Upper lobe of right lung (tissue), 1 donor: ENCODE measurements at regions not wholly inside any gene's neighbourhood (a gene's known extent, or its start where the extent isn't known, plus 50 kb on each side); places are given as distances from the start of the nearest gene placed in this dataset.

Experiments used
- ATAC-seq: fragments of 200-7000 bp; cut with Tn5 transposase; one replicate; pipeline ENCODE4 v1.9.1; 2020; ENCODE audit warnings: mild to moderate bottlenecking, moderate library complexity
- DNase-seq: peaks from one replicate; pipeline ENCODE4 v3.0.0-alpha.2; 2020
- H3K27ac ChIP-seq: fragments of 200-600 bp; one replicate; pipeline ENCODE4 v1.8.0; 2022
- H3K27me3 ChIP-seq: fragments of 200-600 bp; one replicate; pipeline ENCODE4 v1.8.0; 2022; ENCODE audit warnings: mild to moderate bottlenecking
- H3K36me3 ChIP-seq: fragments of 200-600 bp; one replicate; pipeline ENCODE4 v1.8.0; 2022
- H3K4me1 ChIP-seq: fragments of 200-600 bp; one replicate; pipeline ENCODE4 v1.8.0; 2022
- H3K4me3 ChIP-seq: fragments of 200-600 bp; one replicate; pipeline ENCODE4 v1.8.0; 2022; ENCODE audit warnings: mild to moderate bottlenecking
- H3K9me3 ChIP-seq: fragments of 200-600 bp; one replicate; pipeline ENCODE4 v1.8.0; 2022
- intact Hi-C: fragments of 100-400 bp; cut with DNase I; formaldehyde crosslinking; loops from one replicate; pipeline ENCODE4 v1.11.0; 2022
- TF ChIP-seq, protein P1 (sequence below): fragments of 200-600 bp; IDR thresholded peaks from one replicate; pipeline ENCODE4 v1.8.0; 2022; ENCODE audit warnings: antibody characterized with exemption
- donor health status: DM: no; HTN: yes; CAD: no; lungs with severe emphysema.

- no peaks in the 10 kb centered on the region for H3K36me3 ChIP-seq
- H3K4me1 ChIP-seq = no peaks in the 10 kb centered on the region
- peaks cover 4% of the 10 kb centered on the region for H3K9me3 ChIP-seq
- intact Hi-C loops = no loop called here
- no peak overlapping the region for H3K4me3 ChIP-seq
- no peak overlapping the region for H3K27ac ChIP-seq
- H3K27me3 ChIP-seq = no peaks in the 10 kb centered on the region
- no peak for DNase-seq
- no peak for ATAC-seq
- TF ChIP-seq, protein P1, sequence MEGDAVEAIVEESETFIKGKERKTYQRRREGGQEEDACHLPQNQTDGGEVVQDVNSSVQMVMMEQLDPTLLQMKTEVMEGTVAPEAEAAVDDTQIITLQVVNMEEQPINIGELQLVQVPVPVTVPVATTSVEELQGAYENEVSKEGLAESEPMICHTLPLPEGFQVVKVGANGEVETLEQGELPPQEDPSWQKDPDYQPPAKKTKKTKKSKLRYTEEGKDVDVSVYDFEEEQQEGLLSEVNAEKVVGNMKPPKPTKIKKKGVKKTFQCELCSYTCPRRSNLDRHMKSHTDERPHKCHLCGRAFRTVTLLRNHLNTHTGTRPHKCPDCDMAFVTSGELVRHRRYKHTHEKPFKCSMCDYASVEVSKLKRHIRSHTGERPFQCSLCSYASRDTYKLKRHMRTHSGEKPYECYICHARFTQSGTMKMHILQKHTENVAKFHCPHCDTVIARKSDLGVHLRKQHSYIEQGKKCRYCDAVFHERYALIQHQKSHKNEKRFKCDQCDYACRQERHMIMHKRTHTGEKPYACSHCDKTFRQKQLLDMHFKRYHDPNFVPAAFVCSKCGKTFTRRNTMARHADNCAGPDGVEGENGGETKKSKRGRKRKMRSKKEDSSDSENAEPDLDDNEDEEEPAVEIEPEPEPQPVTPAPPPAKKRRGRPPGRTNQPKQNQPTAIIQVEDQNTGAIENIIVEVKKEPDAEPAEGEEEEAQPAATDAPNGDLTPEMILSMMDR = no peak
Measured at GRCh38 chr6:78390066-78390465, 477.3 kb upstream of the IRAK1BP1 start.

- ATAC-seq (no peak), DNase-seq (no peak)
- H3K4me1 ChIP-seq = no peaks in the 10 kb centered on the region
- no peaks in the 10 kb centered on the region for H3K36me3 ChIP-seq
- H3K27me3 ChIP-seq = no peaks in the 10 kb centered on the region
- TF ChIP-seq, protein P1 = no peak
- no peaks in the 10 kb centered on the region for H3K9me3 ChIP-seq
- H3K4me3 ChIP-seq = no peak overlapping the region
- intact Hi-C loops = no loop called here
- H3K27ac ChIP-seq = no peak overlapping the region
Measured at GRCh38 chr6:78397499-78397898, 469.9 kb upstream of the IRAK1BP1 start.

GRCh38 chr6:78398292-78398691 lies 469.1 kb upstream of the IRAK1BP1 start:
- Histone ChIP-seq H3K4me1 (no peaks in the 10 kb centered on the region), H3K4me3 (no peak overlapping the region), H3K27me3 (no peaks in the 10 kb centered on the region), H3K9me3 (no peaks in the 10 kb centered on the region), H3K27ac (no peak overlapping the region), H3K36me3 (no peaks in the 10 kb centered on the region)
- DNase-seq (no peak), ATAC-seq (no peak)
- TF ChIP-seq, protein P1 = no peak
- intact Hi-C loops = no loop called here

GRCh38 chr6:78400076-78400475 lies 467.3 kb upstream of the IRAK1BP1 start:
- intact Hi-C loops = no loop called here
- no peak overlapping the region for H3K4me3 ChIP-seq
- H3K27ac ChIP-seq = no peak overlapping the region
- DNase-seq = no peak
- H3K4me1 ChIP-seq = no peaks in the 10 kb centered on the region
- H3K36me3 ChIP-seq = no peaks in the 10 kb centered on the region
- no peaks in the 10 kb centered on the region for H3K27me3 ChIP-seq
- no peak for ATAC-seq
- no peaks in the 10 kb centered on the region for H3K9me3 ChIP-seq
- TF ChIP-seq, protein P1 = no peak

GRCh38 chr6:78427386-78427785 lies 440.0 kb upstream of the IRAK1BP1 start:
- Histone ChIP-seq H3K9me3 (no peaks in the 10 kb centered on the region), H3K4me1 (no peaks in the 10 kb centered on the region), H3K27ac (no peak overlapping the region), H3K27me3 (no peaks in the 10 kb centered on the region), H3K36me3 (no peaks in the 10 kb centered on the region), H3K4me3 (no peak overlapping the region)
- intact Hi-C loops = no loop called here
- ATAC-seq (no peak), DNase-seq (no peak)
- TF ChIP-seq, protein P1 = no peak

DNA sequence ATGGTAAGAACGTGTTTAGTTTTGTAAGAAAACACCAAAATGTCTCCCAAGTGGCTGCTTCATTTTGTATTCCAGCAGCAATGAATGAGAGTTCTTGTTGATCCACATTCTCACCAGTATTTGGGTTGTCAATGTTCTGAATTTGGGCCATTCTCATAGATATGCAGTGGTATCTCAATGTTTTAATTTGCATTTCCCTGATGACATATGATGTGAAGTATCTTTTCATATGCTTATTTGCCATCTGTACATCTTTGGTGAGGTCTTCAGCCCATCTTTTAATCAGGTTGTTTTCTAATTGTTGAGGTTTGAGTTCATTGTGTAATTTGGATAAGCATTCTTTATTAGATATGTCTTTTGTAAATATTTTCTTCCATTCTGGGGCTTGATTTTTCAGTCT lies 436.8 kb upstream of the IRAK1BP1 start:
- Histone ChIP-seq H3K4me3 (no peak overlapping the region), H3K27ac (no peak overlapping the region), H3K9me3 (no peaks in the 10 kb centered on the region), H3K27me3 (no peaks in the 10 kb centered on the region), H3K4me1 (no peaks in the 10 kb centered on the region), H3K36me3 (no peaks in the 10 kb centered on the region)
- no peak for DNase-seq
- intact Hi-C loops = no loop called here
- ATAC-seq = no peak
- TF ChIP-seq, protein P1 = no peak
